ENCODE measurements at regions not wholly inside any gene's neighbourhood (a gene's known extent, or its start where the extent isn't known, plus 50 kb on each side); places are given as distances from the start of the nearest gene placed in this dataset.

- no peak for TF ChIP-seq EZH2phosphoT487 (IDR thresholded peaks at IDR 0.05; ENCODE audit: borderline replicate concordance)
- no peak for TF ChIP-seq CTCF (conservative IDR thresholded peaks at IDR 0.05; ENCODE audit: low read length)
Measured at GRCh38 chr2:105154119-105154818, 87.3 kb upstream of the GPR45 start.
